ENCODE measurements at regions not wholly inside any gene's neighbourhood (a gene's known extent, or its start where the extent isn't known, plus 50 kb on each side); places are given as distances from the start of the nearest gene placed in this dataset.

DNA sequence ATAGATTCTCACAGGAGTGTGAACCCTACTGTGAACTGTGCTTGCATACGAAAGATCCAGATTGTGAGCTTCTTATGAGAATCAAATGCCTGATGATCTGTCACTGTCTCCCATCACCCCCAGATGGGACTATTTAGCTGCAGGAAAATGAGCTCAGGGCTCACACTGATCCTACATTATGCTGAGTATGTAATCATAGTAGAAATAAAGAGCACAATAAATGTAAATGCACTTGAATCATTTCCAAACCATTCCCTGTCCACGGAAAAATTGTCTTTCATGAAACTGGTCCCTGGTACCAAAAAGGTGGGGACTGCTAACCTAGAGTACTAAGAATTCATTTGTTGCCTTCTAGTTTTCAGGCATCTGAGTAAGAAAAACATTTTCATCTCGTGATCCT, 1215.8 kb upstream of the TMEM132C start:
- no peak for TF ChIP-seq GATA2 (IDR thresholded peaks at IDR 0.05; ENCODE audit: low read depth, low read length)
- TF ChIP-seq GATA3 (IDR thresholded peaks at IDR 0.05; ENCODE audit: low read depth, low read length) = no peak

Data from SH-SY5Y (cell line).